DND-41 (cell line): ENCODE measurements at regions not wholly inside any gene's neighbourhood (a gene's known extent, or its start where the extent isn't known, plus 50 kb on each side); places are given as distances from the start of the nearest gene placed in this dataset.

Source experiments
- ATAC-seq: fragments of 200-7000 bp; cut with Tn5 transposase; 3 replicates; pipeline ENCODE4 v1.9.1; 2021; ENCODE audit warnings: low read depth; ENCODE audit not compliant: insufficient read depth
- DNase-seq: peaks from one replicate; pipeline ENCODE4 v3.0.0-alpha.2; 2020
- H2AFZ ChIP-seq: 2 replicates; pipeline ENCODE4 v1.6.0; 2012; ENCODE audit warnings: low read depth, low read length
- H3K27ac ChIP-seq: 2 replicates; pipeline ENCODE4 v1.5.1; 2012; ENCODE audit warnings: low read length, inconsistent platforms
- H3K27me3 ChIP-seq: fragments of 200-600 bp; sonication (generic); 2 replicates; pipeline ENCODE4 v1.6.0; 2012; ENCODE audit warnings: low read length, mild to moderate bottlenecking, inconsistent platforms; ENCODE audit not compliant: insufficient read depth, poor library complexity
- H3K36me3 ChIP-seq: 2 replicates; pipeline ENCODE4 v1.5.1; 2012; ENCODE audit warnings: low read length, inconsistent platforms; ENCODE audit not compliant: insufficient read depth
- H3K4me1 ChIP-seq: 2 replicates; pipeline ENCODE4 v1.5.1; 2012; ENCODE audit warnings: mild to moderate bottlenecking, low read length; ENCODE audit not compliant: insufficient read depth
- H3K4me2 ChIP-seq: 2 replicates; pipeline ENCODE4 v1.6.0; 2012; ENCODE audit warnings: mild to moderate bottlenecking, moderate library complexity, low read length, inconsistent platforms; ENCODE audit not compliant: insufficient read depth
- H3K4me3 ChIP-seq, 2 experiments: fragments of 200-600 bp in 1 of 2; shearing (Covaris generic) in 1 of 2; 2 replicates each; pipeline ENCODE4 v1.5.1; 2012 to 2016; ENCODE audit warnings: inconsistent platforms in 2 of 2, low read length in 2 of 2, mild to moderate bottlenecking in 2 of 2, low read depth in 1 of 2, moderate library complexity in 1 of 2
- H3K79me2 ChIP-seq: 2 replicates; pipeline ENCODE4 v1.6.0; 2012; ENCODE audit warnings: low read length, inconsistent platforms; ENCODE audit not compliant: insufficient read depth
- H3K9ac ChIP-seq: 2 replicates; pipeline ENCODE4 v1.6.0; 2012; ENCODE audit warnings: low read depth, mild to moderate bottlenecking, inconsistent platforms, low read length, moderate library complexity
- H3K9me3 ChIP-seq: 2 replicates; pipeline ENCODE4 v1.5.1; 2012; ENCODE audit warnings: low read length, moderate library complexity, mild to moderate bottlenecking, inconsistent platforms; ENCODE audit not compliant: insufficient read depth, severe bottlenecking
- H4K20me1 ChIP-seq: 2 replicates; pipeline ENCODE4 v1.6.0; 2012; ENCODE audit warnings: low read length; ENCODE audit not compliant: insufficient read depth
- EZH2 ChIP-seq: IDR thresholded peaks from 3 replicates; pipeline ENCODE4 v1.6.1; 2012; ENCODE audit warnings: borderline replicate concordance, low read depth, mild to moderate bottlenecking, moderate library complexity, low read length, inconsistent platforms; ENCODE audit not compliant: severe bottlenecking
- TF ChIP-seq, protein P1 (sequence below): IDR thresholded peaks from 2 replicates; pipeline ENCODE4 v1.5.1; 2012; ENCODE audit warnings: borderline replicate concordance, low read length, moderate library complexity, mild to moderate bottlenecking; ENCODE audit not compliant: poor library complexity, severe bottlenecking; ENCODE audit errors: extremely low read depth

DNA sequence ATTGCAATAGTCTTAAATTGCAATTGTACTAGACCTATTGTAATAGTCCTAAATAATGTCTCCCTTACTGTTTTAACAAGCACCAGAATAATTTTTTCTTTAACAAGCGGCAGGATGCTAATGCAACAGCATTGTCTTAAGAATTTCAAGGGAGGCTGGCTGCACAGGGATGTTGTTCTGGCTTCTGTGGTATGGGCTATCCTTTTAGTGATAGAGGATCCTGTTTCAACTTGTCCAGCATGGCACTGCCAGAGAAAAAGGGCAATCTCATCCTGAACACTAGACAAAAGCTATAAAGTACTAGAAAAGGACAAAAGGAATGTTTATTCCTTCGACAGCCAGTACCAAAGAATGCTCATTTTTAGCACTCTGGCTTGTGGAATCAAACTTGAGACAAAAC lies 405.5 kb upstream of the ACTRT1 start:
- Histone ChIP-seq H3K4me1 (no peaks in the 10 kb centered on the region), H3K27ac (no peak overlapping the region), H3K4me3 (no peak overlapping the region), H3K36me3 (no peaks in the 10 kb centered on the region), H3K27me3 (no peaks in the 10 kb centered on the region), H3K79me2 (no peaks in the 10 kb centered on the region), H2AFZ (no peak overlapping the region), H3K9ac (no peak overlapping the region), H3K9me3 (no peaks in the 10 kb centered on the region), H4K20me1 (no peaks in the 10 kb centered on the region), H3K4me2 (no peak overlapping the region)
- TF ChIP-seq, protein P1, sequence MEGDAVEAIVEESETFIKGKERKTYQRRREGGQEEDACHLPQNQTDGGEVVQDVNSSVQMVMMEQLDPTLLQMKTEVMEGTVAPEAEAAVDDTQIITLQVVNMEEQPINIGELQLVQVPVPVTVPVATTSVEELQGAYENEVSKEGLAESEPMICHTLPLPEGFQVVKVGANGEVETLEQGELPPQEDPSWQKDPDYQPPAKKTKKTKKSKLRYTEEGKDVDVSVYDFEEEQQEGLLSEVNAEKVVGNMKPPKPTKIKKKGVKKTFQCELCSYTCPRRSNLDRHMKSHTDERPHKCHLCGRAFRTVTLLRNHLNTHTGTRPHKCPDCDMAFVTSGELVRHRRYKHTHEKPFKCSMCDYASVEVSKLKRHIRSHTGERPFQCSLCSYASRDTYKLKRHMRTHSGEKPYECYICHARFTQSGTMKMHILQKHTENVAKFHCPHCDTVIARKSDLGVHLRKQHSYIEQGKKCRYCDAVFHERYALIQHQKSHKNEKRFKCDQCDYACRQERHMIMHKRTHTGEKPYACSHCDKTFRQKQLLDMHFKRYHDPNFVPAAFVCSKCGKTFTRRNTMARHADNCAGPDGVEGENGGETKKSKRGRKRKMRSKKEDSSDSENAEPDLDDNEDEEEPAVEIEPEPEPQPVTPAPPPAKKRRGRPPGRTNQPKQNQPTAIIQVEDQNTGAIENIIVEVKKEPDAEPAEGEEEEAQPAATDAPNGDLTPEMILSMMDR = no peak
- no peak for TF ChIP-seq EZH2
- DNase-seq (no peak), ATAC-seq (no peak)

- H3K9me3 ChIP-seq = no peaks in the 10 kb centered on the region
- no peak for TF ChIP-seq EZH2
- TF ChIP-seq, protein P1 = no peak
- no peaks in the 10 kb centered on the region for H4K20me1 ChIP-seq
Measured at GRCh38 chrX:128439159-128439558, 387.0 kb upstream of the ACTRT1 start.

DNA sequence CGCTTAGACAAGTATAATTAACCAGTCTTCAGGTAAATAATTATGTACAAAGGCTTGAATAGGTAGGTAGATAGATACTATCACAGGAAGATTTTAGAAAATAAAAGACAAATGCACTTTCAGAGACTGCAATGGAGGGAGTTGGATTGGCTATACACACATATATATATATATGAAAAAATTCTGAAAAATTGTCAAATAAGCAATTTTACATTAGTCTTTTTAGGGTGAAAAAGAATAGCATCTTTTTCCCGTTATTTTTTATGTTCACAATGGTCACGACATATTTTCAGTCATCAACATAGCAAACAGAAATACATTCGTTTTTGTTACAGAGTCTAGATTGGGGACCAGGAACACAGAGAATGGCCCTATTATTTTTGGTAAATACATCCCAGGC lies 385.9 kb upstream of the ACTRT1 start:
- H3K4me1 ChIP-seq = no peaks in the 10 kb centered on the region

More at GRCh38 chrX:128439159-128439558, 387.0 kb upstream of the ACTRT1 start:
- H2AFZ ChIP-seq = no peak overlapping the region
- H3K79me2 ChIP-seq = no peaks in the 10 kb centered on the region
- H3K4me1 ChIP-seq = no peaks in the 10 kb centered on the region
- DNase-seq (no peak), ATAC-seq (no peak)
- no peak overlapping the region for H3K4me2 ChIP-seq
- no peaks in the 10 kb centered on the region for H3K36me3 ChIP-seq
- no peak overlapping the region for H3K9ac ChIP-seq
- H3K4me3 ChIP-seq = no peak overlapping the region
- H3K27me3 ChIP-seq = no peaks in the 10 kb centered on the region
- H3K27ac ChIP-seq = no peak overlapping the region

More for the DNA sequence above, 385.9 kb upstream of the ACTRT1 start:
- Histone ChIP-seq H3K27me3 (no peaks in the 10 kb centered on the region), H3K79me2 (no peaks in the 10 kb centered on the region), H2AFZ (no peak overlapping the region), H3K9ac (no peak overlapping the region), H3K4me3 (no peak overlapping the region), H3K36me3 (no peaks in the 10 kb centered on the region), H4K20me1 (no peaks in the 10 kb centered on the region), H3K27ac (no peak overlapping the region), H3K9me3 (no peaks in the 10 kb centered on the region), H3K4me2 (no peak overlapping the region)
- TF ChIP-seq EZH2 = no peak
- TF ChIP-seq, protein P1 = no peak
- DNase-seq (no peak), ATAC-seq (no peak)
